Fibroblast of mammary gland (primary cell): ENCODE measurements at regions not wholly inside any gene's neighbourhood (a gene's known extent, or its start where the extent isn't known, plus 50 kb on each side); places are given as distances from the start of the nearest gene placed in this dataset.

Source experiments
- DNase-seq: peaks from one replicate; pipeline ENCODE4 v3.0.0-alpha.2; 2010; ENCODE audit warnings: low read depth
- H3K4me3 ChIP-seq: 2 replicates; pipeline ENCODE4 v1.5.1; 2011; ENCODE audit warnings: low read depth, mild to moderate bottlenecking, low read length, moderate library complexity; ENCODE audit not compliant: control insufficient read depth
- TF ChIP-seq, protein P1 (sequence below): conservative IDR thresholded peaks from 2 replicates; pipeline ENCODE4 v1.5.1; 2011; ENCODE audit warnings: low read depth, low read length, inconsistent platforms; ENCODE audit not compliant: control insufficient read depth, insufficient read depth

DNA sequence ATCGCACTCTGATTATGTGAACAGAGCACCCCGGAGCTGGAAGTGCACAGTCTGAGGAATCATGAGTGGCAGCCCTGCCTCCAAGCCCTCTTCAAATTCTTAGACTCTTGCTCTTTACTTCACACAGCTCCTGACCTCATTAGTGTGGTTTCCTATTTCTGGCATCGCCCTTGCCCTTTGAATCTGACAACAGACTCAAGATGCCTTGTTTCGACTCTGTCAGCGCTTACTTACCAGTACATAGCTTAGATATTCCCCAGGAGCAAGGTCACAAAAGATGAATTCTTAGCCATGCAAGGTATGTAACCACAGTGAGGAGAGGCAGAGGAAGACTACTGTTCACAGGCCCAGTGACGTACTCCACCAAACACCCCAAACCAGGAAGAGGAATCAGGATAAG, 167.2 kb downstream of the KDR start:
- TF ChIP-seq, protein P1, sequence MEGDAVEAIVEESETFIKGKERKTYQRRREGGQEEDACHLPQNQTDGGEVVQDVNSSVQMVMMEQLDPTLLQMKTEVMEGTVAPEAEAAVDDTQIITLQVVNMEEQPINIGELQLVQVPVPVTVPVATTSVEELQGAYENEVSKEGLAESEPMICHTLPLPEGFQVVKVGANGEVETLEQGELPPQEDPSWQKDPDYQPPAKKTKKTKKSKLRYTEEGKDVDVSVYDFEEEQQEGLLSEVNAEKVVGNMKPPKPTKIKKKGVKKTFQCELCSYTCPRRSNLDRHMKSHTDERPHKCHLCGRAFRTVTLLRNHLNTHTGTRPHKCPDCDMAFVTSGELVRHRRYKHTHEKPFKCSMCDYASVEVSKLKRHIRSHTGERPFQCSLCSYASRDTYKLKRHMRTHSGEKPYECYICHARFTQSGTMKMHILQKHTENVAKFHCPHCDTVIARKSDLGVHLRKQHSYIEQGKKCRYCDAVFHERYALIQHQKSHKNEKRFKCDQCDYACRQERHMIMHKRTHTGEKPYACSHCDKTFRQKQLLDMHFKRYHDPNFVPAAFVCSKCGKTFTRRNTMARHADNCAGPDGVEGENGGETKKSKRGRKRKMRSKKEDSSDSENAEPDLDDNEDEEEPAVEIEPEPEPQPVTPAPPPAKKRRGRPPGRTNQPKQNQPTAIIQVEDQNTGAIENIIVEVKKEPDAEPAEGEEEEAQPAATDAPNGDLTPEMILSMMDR = no peak
- no peak for DNase-seq
- H3K4me3 ChIP-seq = no peak overlapping the region

DNA sequence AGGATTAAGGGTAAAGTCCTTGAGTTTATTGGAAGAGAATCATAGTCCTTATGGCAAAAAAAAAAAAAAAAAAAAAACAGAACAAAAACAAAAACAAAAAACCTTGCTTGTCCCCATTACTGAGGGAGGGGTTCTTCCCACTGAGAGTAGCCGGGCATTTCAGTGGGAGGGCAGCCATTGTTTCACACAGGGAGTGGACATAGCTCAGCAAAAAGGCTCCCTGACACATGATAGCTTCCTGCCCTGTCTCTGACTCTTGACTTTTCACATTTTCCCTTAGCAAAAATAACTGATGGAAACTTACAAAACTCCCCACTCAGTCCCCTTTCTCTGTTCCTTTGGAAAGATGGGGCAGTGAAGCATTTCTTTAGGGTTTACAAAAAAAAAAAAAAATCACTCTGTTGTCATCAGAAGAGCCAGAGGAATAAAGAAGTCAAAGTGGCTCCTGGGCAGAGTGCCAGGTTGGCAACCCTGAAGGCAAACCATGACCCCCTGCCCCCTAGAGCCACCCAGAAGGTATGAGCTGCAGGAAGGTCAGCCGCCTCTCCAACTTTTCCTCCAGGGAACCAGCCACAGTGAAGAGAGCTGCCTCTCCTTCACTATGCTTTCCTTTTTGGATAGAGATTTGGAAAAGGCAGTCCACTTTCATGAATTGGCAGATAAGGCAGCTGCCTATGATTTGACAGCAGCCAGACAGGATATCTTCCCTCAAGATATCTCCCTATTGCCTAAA, 170.6 kb downstream of the KDR start:
- no peak for DNase-seq
- TF ChIP-seq, protein P1 = no peak
- H3K4me3 ChIP-seq = no peak overlapping the region

DNA sequence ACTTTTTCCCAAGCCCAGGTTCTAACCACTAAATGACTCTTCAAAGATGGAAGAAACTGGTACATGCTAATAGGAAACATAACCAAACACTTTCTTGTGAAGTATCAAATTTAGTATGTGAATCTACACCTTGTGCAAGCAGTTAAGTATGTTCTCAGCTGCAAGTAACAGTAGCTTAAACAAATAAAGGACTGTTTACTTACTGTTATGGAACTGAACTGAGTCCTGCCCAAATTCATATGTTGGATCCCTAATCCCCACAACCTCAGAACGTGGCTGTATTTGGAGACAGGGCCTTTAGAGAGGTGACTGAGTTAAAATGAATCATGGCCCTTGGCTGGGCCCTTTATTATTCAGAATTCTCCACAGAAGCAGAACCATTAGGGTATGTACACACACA, 178.7 kb downstream of the KDR start:
- TF ChIP-seq, protein P1 = no peak
- no peak overlapping the region for H3K4me3 ChIP-seq
- no peak for DNase-seq

DNA sequence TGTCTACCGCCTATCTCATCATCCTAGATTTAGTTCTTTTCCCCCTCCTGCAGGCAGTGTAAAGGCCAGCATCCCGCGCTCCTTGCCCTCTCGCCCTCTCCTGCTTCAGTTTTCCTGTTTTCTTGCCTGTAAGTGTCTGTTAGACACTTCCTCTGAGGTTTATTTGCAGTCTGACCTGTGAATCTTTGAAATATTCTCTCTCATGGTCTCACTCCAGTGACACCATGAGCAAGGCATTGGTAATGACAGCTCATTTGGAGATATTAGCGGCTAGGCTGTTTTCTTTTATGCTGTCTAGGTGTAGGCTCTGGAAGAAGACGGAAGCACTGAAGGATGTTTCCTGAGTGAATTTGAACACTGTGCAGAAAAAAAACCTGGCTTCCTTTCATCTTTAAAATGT, 179.6 kb downstream of the KDR start:
- no peak overlapping the region for H3K4me3 ChIP-seq
- TF ChIP-seq, protein P1 = no peak
- no peak for DNase-seq

DNA sequence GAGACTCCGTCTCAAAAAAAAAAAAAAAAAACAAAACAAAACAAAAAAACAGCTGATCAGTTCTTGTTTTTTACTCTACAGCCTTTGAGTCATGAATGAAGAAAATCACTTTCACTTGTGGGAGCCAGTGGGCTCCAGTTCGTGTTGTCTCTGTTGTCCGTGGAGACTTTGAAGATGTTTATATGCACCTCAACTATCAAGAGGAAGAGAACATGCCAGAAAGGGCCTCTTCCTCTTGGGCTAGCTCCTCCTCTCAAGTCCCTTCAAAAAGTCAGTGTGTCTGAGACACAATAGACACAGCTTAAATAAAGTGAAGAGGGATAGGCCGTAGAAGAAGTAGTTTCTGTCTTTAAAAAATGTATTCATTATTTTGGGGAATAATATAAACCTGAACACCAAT, 182.7 kb downstream of the KDR start:
- TF ChIP-seq, protein P1 = no peak
- no peak overlapping the region for H3K4me3 ChIP-seq
- no peak for DNase-seq

DNA sequence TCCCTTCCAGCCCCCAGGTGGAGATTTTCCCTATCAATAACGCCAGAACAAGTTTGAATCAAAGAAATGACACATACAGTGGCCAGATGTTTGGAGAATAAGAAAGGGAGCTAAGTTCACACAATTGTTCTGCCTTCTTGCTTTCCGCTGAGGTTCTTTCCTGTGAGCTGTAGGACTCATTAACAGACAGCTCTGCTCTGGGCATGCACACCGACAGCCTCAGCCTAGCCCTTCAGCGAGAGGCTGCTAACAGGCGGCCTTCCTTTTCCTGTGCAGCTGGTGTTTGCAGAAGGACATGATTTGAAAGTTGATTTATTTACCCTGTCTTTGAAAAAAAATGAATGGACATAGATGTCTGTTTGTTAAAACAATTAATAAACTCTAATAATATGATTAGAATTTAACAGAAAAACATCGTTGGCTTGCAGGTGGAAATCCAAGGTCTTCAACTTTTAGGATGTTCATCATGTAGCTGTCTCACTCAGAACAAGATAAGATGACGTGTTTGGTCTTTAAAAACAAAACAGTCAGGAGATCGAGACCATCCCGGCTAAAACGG, 183.3 kb downstream of the KDR start:
- H3K4me3 ChIP-seq = no peak overlapping the region
- DNase-seq = no peak

More for the DNA sequence above, 183.3 kb downstream of the KDR start:
- TF ChIP-seq, protein P1 = no peak
